Hindlimb muscle (tissue), 1 donor: ENCODE measurements at regions not wholly inside any gene's neighbourhood (a gene's known extent, or its start where the extent isn't known, plus 50 kb on each side); places are given as distances from the start of the nearest gene placed in this dataset.
"Not testable (repeated sequence)": the region's sequence is repeated elsewhere in the genome, so short reads cannot be mapped to it uniquely, and the experiment has no call there.

Experiments used
- DNase-seq: peaks from one replicate; pipeline ENCODE4 v3.0.0-alpha.2; 2013

DNA sequence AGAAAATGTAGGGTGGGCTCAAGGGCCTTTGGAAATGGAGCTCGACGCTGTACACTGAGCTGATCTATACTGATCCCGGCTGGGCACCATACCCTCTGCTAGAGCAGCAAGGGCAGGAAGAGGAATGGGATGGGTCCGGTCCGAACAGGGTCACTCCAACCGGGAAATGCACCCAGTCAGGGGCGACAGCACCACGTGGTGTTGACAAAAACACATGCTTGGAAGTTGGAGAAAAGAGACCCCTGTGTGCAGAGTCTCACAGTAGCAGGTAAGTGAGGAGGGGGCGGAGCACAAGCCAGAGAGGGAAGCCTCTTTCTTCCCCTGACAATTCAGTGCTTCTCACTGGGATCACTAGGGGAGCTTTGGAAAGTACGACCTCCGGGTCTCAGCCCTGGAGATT is 84.1 kb upstream of the ASB18 start:
- DNase-seq = no peak

GRCh38 chr2:236348976-236349375 is 84.8 kb upstream of the ASB18 start:
- no peak for DNase-seq

DNA sequence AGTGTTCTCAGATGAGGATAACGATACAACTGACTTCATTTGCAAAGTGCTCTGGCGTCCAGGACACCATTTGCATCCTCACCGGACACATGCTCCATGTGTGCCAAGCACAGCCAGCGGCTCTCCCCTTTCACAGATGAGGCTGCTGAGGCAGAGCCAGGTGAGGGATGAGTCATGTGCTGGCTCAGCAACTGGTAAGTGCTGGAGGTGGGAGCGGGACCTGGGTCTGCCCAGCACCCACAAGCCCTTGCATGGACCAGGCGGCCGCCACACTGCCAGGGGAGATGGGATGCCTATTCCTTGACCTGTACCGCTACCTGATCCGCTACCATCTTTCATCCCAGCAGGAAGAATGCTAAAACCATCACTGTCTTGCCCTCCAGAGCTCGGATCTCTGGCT is 86.2 kb upstream of the ASB18 start:
- DNase-seq = no peak

DNA sequence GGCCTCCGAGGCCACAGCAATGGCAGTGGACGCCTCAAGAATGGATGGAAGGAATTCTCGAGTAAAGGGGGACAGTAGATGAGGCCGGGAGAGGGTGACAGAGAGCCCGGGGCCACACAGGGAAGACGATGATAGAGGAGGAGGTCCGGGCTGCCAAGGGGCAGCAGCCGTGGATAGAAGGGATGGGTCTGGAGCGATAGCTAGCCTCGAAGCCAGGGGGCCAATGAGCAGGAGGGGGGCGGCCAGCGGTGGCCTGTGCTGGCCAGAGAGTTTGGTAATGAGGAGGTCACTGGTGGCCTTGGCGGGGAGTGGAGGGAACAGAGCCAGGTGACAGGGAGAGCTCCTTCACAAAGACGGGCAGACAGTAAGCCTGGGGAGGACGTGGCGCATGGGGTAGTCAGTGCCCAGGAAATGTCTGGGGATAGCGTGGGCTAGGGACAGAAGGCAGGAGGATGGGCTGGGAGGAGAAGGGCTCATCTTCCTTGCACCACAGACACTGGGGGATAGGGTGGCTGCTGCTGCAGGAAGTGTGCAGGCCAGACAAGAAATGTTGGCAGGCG is 87.8 kb upstream of the ASB18 start:
- no peak for DNase-seq

- DNase-seq = no peak
Measured at GRCh38 chr2:236352761-236353593, 88.8 kb upstream of the ASB18 start.

DNA sequence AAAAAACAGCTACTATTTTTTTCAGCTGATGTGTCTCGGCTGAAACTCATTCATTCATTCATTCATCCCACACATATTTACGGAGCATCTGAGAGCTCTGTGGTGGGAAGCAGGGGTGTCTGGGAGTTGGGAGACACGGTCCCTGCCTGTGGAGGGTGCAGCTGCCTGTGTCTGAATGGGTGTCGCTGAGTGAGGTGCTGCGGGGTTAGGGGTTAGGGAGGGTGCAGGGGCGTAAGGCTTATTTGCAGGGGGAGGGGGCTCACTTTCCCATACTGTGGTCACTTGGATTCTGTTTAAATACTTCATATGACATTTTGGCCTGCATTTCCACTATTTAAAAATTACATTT is 89.4 kb upstream of the ASB18 start:
- DNase-seq = no peak

- DNase-seq = no peak
Measured at GRCh38 chr2:236354056-236354940, 90.1 kb upstream of the ASB18 start.

DNA sequence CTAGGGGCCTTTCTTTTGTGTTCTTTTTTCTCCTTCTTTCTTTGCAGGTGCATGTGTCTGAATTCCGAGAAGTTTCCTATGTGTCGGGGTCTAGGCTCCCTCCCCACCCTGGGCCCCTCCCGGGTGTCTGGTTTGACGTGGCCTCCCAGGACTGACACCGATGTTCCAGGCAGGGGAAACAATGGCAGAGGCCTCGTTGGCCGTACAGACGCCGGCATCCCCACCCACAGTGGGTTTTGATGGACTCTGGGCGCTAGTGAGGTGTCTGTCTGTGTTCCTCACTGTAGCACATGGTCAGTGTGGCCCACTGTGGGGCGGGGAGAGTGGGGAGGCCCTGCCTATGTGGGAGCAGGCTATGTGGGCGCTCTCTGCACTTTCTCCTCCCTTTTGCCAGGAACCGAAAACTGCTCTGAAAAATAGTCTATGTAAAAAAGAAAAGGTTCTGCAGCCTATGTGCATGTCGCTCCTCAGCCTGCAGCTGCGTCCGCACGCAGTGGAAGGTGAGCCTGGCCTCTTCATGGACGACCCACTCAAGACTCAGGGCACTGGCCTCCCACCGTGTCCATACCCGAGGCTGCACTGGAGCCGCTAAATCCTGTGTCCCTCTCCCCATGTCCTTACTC is 90.9 kb upstream of the ASB18 start:
- DNase-seq = no peak

DNA sequence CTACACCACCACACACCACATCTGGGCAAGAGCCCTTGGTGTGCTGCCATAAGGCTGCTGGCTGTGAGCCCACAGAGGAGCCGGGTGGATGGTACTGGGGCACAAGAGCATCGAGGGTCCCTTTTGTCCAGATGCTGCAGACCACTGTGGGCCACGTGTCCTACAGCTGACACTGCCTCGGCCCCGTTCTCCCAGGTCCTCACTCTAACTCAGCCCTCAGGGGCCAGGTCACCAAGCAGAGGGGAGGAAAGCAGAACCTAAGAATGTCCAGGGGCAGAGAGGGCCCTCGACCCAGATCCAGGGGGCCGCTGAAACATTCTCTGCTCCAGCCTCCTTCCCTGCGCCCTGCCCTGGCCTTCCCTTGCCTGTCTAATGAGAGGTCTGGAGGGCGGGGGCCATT is 91.7 kb upstream of the ASB18 start:
- no peak for DNase-seq

DNA sequence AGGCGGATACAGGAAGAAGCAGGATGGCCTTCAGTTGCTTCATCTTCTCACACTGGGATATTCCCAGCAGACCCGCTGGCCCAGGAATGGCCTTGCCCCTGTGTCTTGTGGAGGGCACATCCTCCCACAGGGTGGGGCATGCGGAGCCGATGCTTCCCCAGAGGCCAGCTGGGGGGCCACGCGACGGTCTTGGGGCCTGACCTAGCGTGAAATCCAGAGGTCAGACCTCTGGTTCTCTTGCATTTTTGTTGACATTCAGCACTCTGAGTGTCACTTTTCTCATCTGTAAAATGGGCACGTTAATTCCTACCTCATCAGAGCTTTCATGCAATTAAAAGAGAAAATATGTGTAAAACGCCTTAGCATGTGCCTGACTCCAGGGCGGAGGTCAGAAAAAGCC is 92.1 kb upstream of the ASB18 start:
- DNase-seq = not testable (repeated sequence)

- not testable (repeated sequence) for DNase-seq
Measured at GRCh38 chr2:236358482-236358881, 94.3 kb upstream of the ASB18 start.

- no peak for DNase-seq
Measured at GRCh38 chr2:236359426-236360045, 95.3 kb upstream of the ASB18 start.

- DNase-seq = no peak
Measured at GRCh38 chr2:236360496-236360895, 96.3 kb upstream of the ASB18 start.

DNA sequence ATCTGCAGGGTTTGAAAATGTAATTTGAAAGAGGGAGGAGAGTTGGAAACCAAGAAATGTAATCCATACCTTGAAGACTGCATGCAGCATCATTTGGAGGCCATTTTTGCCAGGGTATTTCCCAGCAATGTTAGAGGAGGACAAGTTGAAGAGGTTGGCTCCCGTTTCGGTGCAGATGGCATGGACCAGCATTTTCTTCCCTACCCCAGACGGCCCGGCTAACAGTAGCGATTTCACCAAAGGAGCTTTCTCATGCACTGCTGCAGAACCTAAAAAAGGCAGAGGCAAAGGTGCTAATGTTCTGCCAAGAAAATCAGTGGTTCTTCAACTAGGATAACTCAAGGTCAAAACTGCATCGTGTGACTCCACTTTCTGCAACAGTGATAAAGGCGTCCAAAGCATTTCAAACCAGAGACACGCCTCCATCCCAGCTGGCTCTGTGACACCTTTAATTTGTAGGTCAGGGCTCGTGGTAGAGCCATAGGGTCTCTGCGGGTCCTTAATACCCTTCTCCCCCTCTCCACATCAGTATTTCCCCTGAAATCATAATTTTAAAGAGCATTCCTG is 99.6 kb upstream of the ASB18 start:
- DNase-seq = no peak

DNA sequence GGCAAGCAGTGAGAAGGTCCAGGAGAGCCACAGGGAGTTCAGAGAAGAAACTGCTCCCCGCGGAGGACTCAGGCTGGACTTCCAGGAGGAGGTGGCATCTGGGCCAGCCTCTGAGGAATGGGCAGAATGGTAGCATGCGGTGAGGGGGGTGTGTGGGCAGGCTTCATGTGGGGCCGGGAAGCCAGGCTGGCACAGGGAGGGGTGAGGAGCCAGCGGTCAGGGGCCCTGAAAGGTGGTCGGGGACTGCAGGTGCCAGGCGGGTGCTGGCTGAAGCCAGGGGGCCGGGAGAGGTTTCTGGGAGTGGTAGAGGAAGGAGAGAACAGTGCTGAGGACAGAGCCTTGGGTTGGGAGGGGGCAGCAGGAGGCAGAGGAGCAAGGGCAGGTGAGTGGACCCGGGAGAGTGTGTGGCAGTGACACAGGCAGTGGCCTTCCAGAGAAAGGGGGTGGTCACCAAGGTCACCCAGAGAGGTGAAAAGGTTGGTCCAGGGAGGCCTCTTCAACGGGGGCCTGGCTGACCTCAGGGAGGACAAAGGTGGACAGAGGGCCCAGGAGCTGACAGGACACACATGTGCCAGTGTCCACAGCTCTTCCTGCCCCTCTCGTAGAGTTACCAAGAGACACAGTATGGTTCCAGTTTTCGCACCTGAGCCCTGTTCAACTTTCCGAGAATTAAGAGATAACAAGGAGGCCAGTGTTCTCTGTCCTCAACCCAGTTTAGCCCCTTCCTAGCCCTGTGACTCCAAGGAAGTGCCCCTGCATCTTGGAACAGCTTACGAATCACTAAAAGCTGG is 101.2 kb upstream of the ASB18 start:
- DNase-seq = no peak

- no peak for DNase-seq
Measured at GRCh38 chr2:236366049-236366387, 101.8 kb upstream of the ASB18 start.

DNA sequence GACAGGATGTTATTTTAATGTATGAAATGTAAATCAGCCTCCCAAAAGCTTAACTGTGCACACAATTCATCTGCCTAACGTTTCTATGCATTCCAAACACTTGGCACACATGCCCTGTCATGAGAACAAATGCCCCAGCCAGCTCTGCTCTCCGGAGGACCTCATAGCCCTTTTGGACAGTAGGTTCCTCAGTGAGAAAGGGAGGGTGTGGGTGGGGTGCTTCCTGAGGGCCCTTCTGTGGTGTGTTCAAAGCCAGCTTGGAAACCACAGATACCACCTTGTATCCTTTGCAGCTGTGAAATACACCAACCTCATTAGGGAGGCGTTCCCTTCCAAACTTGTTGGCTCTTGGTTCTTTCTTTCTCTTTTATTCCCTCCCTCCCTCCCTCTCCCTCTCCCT is 102.2 kb upstream of the ASB18 start:
- DNase-seq = no peak

- DNase-seq = no peak
Measured at GRCh38 chr2:236367506-236368289, 103.5 kb upstream of the ASB18 start.

GRCh38 chr2:236369661-236370062 is 105.5 kb upstream of the ASB18 start:
- DNase-seq = no peak

DNA sequence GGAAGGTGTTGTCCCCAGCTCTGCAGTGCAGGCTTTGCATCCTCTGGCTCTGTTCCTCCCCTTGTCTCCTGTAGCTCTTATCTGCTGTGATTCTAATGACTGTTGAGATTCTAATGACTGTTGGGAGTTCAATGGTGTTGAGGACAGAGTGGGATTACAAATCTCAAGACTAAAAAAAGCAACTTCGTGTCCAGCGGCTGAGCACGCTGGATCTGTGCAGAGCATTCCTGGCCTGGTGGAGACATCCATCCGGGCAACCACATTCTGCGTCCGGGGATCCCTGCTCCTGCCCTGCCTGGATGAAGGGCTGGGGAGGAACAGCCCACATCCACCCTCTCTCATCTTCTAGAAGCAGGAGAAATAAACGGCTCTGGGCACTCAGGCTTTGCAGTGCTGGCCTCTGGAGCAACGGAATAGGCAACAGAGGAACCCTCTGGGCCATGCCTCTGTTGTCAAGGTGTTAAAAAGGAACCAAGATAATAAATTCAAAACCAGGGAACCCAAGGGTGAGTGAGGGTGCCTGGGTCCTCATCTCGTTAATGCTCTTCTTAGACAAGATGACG is 106.7 kb upstream of the ASB18 start:
- DNase-seq = no peak
